Stomach (tissue), 4 donors: ENCODE measurements at regions not wholly inside any gene's neighbourhood (a gene's known extent, or its start where the extent isn't known, plus 50 kb on each side); places are given as distances from the start of the nearest gene placed in this dataset.
"Not testable (repeated sequence)": the region's sequence is repeated elsewhere in the genome, so short reads cannot be mapped to it uniquely, and the experiment has no call there.

ENCODE experiments used
- POLR2AphosphoS5 ChIP-seq, 3 donors: sonication (generic); formaldehyde crosslinking; IDR thresholded peaks; one replicate each; pipeline ENCODE4 v1.6.1; 2016; ENCODE audit warnings: antibody characterized with exemption in 3 of 3
- TF ChIP-seq, protein P1 (sequence below), 7 experiments: fragments of 450-650 bp in 4 of 7; fragments of 200-600 bp in 3 of 7; sonication (generic) in 3 of 7; IDR thresholded peaks; one replicate each; pipeline ENCODE4 v1.5.1; 2016 to 2019; ENCODE audit warnings: antibody characterized with exemption in 7 of 7, control low read depth in 2 of 7, mild to moderate bottlenecking in 1 of 7

DNA sequence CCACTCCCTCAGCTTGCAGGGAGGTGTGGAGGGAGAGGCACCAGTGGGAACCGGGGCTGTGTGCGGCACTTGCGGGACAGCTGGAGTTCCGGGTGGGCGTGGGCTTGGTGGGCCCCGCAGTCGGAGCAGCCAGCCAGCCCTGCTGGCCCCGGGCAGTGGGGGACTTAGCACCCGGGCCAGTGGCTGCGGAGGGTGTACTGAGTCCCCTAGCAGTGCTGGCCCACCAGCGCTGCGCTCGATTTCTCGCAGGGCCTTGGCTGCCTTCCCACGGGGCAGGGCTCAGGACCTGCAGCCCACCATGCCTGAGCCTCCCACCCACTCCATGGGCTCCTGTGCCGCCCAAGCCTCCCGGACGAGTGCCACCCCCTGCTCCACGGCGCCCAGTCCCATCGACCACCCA, 1319.1 kb downstream of the DSC3 start:
- TF ChIP-seq, protein P1, sequence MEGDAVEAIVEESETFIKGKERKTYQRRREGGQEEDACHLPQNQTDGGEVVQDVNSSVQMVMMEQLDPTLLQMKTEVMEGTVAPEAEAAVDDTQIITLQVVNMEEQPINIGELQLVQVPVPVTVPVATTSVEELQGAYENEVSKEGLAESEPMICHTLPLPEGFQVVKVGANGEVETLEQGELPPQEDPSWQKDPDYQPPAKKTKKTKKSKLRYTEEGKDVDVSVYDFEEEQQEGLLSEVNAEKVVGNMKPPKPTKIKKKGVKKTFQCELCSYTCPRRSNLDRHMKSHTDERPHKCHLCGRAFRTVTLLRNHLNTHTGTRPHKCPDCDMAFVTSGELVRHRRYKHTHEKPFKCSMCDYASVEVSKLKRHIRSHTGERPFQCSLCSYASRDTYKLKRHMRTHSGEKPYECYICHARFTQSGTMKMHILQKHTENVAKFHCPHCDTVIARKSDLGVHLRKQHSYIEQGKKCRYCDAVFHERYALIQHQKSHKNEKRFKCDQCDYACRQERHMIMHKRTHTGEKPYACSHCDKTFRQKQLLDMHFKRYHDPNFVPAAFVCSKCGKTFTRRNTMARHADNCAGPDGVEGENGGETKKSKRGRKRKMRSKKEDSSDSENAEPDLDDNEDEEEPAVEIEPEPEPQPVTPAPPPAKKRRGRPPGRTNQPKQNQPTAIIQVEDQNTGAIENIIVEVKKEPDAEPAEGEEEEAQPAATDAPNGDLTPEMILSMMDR (IDR thresholded peaks at IDR 0.05) = not testable (repeated sequence)
- not testable (repeated sequence) for TF ChIP-seq POLR2AphosphoS5 (IDR thresholded peaks at IDR 0.05)
